Tibial artery (tissue), 4 donors: ENCODE measurements at regions not wholly inside any gene's neighbourhood (a gene's known extent, or its start where the extent isn't known, plus 50 kb on each side); places are given as distances from the start of the nearest gene placed in this dataset.

Experiments used
- DNase-seq, 2 donors: peaks; one replicate each; pipeline ENCODE4 v3.0.0-alpha.2; 2019
- H3K27ac ChIP-seq, 2 donors: fragments of 200-600 bp; sonication (generic) in 1 of 2; 1 replicate in 1 of 2; 2 replicates in 1 of 2; pipeline ENCODE4 v1.5.1; 2018 to 2019; ENCODE audit warnings: mild to moderate bottlenecking in 1 of 2
- H3K27me3 ChIP-seq, 2 donors: fragments of 200-600 bp; sonication (generic) in 1 of 2; one replicate each; pipeline versions ENCODE4 v1.5.1 to v1.6.0; 2016 to 2019
- H3K36me3 ChIP-seq, 3 donors: fragments of 200-600 bp; sonication (generic) in 2 of 3; one replicate each; pipeline ENCODE4 v1.5.1; 2016 to 2019; ENCODE audit warnings: mild to moderate bottlenecking in 2 of 3
- H3K4me1 ChIP-seq, 4 donors: fragments of 200-600 bp; sonication (generic) in 2 of 4; 1 replicate in 3 of 4; 2 replicates in 1 of 4; pipeline ENCODE4 v1.5.1; 2016 to 2019
- H3K4me3 ChIP-seq, 2 donors: fragments of 200-600 bp; sonication (generic) in 1 of 2; 1 replicate in 1 of 2; 2 replicates in 1 of 2; pipeline ENCODE4 v1.5.1; 2018 to 2019; ENCODE audit warnings: mild to moderate bottlenecking in 2 of 2
- H3K9me3 ChIP-seq, 3 donors: fragments of 200-600 bp; sonication (generic) in 1 of 3; one replicate each; pipeline ENCODE4 v1.5.1; 2016 to 2019
- CTCF ChIP-seq, 2 experiments: fragments of 200-600 bp in 1 of 2; fragments of 450-650 bp in 1 of 2; IDR thresholded peaks; one replicate each; pipeline ENCODE4 v1.5.1; 2017 to 2019; ENCODE audit warnings: antibody characterized with exemption in 2 of 2, mild to moderate bottlenecking in 1 of 2, moderate library complexity in 1 of 2
- intact Hi-C: fragments of 100-400 bp; cut with DNase I; formaldehyde crosslinking; loops from one replicate; pipeline ENCODE4 v1.15.0; 2023; ENCODE audit warnings: low total_unique reads

- no peak overlapping the region for H3K4me3 ChIP-seq
- no peaks in the 10 kb centered on the region for H3K36me3 ChIP-seq
- no peak overlapping the region for H3K27ac ChIP-seq
- no peaks in the 10 kb centered on the region for H3K27me3 ChIP-seq
- intact Hi-C loops: no loop called here
- DNase-seq: no peak
- H3K4me1 ChIP-seq: peaks cover 0 to under 1% (median 0%) of the 10 kb centered on the region in 4 donors
- TF ChIP-seq CTCF (IDR thresholded peaks at IDR 0.05): no peak
- H3K9me3 ChIP-seq: no peaks in the 10 kb centered on the region
These were observed 175.7 kb downstream of the C12orf50 start for GRCh38 chr12:87853448-87854003.

- no peak overlapping the region for H3K4me3 ChIP-seq
- no peaks in the 10 kb centered on the region for H3K27me3 ChIP-seq
- H3K4me1 ChIP-seq: peaks cover 0 to 6% (median 3%) of the 10 kb centered on the region in 4 donors
- DNase-seq: no peak
- intact Hi-C loops: no loop called here
- H3K27ac ChIP-seq: no peak overlapping the region
- no peaks in the 10 kb centered on the region for H3K36me3 ChIP-seq
- no peak for TF ChIP-seq CTCF (IDR thresholded peaks at IDR 0.05)
- no peaks in the 10 kb centered on the region for H3K9me3 ChIP-seq
These were observed 180.1 kb downstream of the C12orf50 start for GRCh38 chr12:87849074-87849473.

GRCh38 chr12:87848248-87848868, 180.8 kb downstream of the C12orf50 start:
- Histone ChIP-seq H3K4me1 (peaks cover 0 to 6% (median 3%) of the 10 kb centered on the region in 4 donors), H3K27me3 (no peaks in the 10 kb centered on the region), H3K36me3 (no peaks in the 10 kb centered on the region), H3K9me3 (no peaks in the 10 kb centered on the region), H3K27ac (no peak overlapping the region), H3K4me3 (no peak overlapping the region)
- DNase-seq: no peak
- peak; percentile 76 to 87 for TF ChIP-seq CTCF (IDR thresholded peaks at IDR 0.05)
- intact Hi-C loops: no loop called here

GRCh38 chr12:87847147-87847546, 182.1 kb downstream of the C12orf50 start:
- no peak overlapping the region for H3K4me3 ChIP-seq
- no peak for DNase-seq
- H3K27me3 ChIP-seq: no peaks in the 10 kb centered on the region
- H3K36me3 ChIP-seq: no peaks in the 10 kb centered on the region
- no peaks in the 10 kb centered on the region for H3K9me3 ChIP-seq
- intact Hi-C loops: no loop called here
- H3K4me1 ChIP-seq: peaks cover 0 to 6% (median 3%) of the 10 kb centered on the region in 4 donors
- no peak overlapping the region for H3K27ac ChIP-seq
- no peak for TF ChIP-seq CTCF (IDR thresholded peaks at IDR 0.05)

GRCh38 chr12:87846045-87846444, 183.2 kb downstream of the C12orf50 start:
- TF ChIP-seq CTCF (IDR thresholded peaks at IDR 0.05): no peak
- no peaks in the 10 kb centered on the region for H3K9me3 ChIP-seq
- intact Hi-C loops: no loop called here
- H3K27me3 ChIP-seq: no peaks in the 10 kb centered on the region
- no peak overlapping the region for H3K4me3 ChIP-seq
- no peak for DNase-seq
- H3K27ac ChIP-seq: no peak overlapping the region
- H3K4me1 ChIP-seq: peaks cover 0 to 6% (median 3%) of the 10 kb centered on the region in 4 donors
- H3K36me3 ChIP-seq: no peaks in the 10 kb centered on the region
